Umbilical cord (tissue), 1 donor: ENCODE measurements at regions not wholly inside any gene's neighbourhood (a gene's known extent, or its start where the extent isn't known, plus 50 kb on each side); places are given as distances from the start of the nearest gene placed in this dataset.
"Not testable (repeated sequence)": the region's sequence is repeated elsewhere in the genome, so short reads cannot be mapped to it uniquely, and the experiment has no call there.

Source experiments
- DNase-seq: peaks from one replicate; pipeline ENCODE4 v3.0.0-alpha.2; 2015; ENCODE audit warnings: low spot score

DNA sequence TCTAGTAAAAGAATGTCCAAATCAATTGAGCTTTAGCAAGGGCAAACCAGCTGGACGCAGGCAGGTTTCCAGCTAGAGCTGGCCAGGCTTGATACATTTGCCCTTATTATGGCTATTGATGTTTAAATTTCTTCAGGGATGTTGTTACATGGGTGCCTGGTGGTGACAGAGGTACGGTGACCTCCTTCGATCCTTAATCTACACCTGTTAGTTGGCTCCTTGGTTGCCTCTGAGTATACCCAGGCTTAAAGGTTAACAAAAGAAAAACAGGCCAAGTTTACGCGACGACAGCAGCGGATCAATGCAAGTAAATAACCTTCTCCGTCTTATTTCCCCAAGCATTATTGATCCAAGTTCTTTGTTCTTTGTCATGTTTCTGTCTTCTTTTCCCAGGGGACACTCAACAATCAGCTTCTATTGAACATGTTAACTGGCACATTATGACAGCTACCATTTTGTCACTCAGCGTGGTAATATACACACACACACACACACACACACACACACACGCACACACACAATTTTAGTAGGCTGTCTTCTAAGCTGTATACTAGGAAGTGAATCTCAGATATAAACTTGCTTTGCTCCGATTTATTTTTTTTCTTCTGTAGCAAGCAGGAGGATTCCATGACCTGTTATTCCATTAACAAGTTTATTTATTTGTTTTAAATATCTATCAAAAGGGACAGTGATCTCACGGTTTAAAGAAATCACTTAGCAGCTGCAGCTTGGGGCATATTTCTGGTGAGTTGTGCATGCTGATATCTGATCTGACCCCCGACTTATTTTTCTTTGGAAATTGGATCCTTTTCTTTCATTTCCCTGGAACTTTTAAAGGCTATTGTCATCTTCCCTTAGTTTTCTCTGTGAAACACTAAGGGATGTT is 844.7 kb downstream of the MCTP2 start:
- no peak for DNase-seq

DNA sequence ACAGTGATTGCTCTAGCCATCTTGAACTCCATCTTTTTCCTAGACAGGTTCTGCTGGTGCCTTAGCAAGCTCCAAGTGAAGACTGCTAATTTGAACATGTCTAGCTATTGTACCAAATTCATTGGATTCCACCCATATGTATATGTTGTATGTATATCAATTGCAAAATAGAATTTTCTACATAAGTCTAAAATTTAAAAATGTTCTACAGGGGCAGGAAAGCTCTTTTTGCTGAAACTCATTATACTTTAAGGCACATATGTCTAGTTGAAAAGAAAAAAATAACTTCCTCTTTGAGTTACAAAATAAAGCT is 845.3 kb downstream of the MCTP2 start:
- DNase-seq = no peak

DNA sequence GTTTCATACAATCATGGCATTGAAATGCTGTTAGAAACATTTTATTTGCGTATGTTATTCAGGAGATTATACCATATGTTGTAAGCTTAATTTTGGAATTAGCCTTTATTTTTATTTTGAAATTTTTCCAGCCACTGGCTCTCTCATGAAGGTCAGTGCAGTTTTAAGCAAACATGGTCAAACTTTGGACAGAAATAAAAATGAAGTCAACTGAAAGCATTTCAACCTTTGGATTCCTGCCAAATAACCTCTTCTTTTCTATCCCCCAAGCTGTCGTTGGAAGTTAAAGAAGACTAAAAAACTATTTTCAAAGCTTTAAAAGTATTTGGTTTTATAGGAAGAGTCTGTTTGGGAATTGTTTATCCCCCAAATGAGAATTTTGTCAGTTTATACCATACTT is 846.6 kb downstream of the MCTP2 start:
- DNase-seq = peak; percentile 12

DNA sequence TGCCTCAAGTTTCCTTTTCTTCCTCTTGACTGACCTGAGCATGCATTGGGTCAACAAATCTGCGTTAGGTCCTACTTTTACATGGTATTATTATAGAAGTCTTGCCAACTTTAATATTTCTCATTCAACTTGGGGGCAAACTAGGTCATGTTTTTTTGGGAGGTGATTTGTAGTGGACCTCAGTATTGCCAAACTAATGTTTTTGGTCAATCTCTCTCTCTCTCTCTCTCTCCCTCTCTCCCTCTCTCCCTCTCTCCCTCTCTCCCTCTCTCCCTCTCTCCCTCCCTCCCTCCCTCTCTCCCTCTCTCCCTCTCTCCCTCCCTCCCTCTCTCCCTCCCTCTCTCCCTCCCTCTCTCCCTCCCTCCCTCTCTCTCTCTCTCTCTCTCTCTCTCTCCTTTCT is 848.9 kb downstream of the MCTP2 start:
- not testable (repeated sequence) for DNase-seq

DNA sequence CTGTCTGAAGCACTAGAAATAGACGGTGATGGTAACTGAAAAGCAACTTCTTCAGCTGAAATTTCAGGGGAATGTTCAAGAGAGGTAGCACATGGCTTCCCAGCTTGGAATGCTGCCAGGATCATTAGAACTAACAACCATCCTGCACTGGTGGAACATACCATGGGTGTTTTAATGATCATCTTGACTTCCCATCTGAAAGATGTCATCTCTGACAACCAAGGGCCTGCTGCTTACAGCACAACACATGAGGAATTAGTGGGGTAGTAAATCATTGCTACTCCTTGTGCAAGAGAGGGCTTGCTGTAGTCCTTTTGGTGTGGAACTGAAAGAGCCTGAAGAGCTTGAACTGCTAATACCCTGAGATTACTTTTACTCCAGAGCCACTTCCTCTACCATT is 853.7 kb downstream of the MCTP2 start:
- DNase-seq = peak; percentile 88

DNA sequence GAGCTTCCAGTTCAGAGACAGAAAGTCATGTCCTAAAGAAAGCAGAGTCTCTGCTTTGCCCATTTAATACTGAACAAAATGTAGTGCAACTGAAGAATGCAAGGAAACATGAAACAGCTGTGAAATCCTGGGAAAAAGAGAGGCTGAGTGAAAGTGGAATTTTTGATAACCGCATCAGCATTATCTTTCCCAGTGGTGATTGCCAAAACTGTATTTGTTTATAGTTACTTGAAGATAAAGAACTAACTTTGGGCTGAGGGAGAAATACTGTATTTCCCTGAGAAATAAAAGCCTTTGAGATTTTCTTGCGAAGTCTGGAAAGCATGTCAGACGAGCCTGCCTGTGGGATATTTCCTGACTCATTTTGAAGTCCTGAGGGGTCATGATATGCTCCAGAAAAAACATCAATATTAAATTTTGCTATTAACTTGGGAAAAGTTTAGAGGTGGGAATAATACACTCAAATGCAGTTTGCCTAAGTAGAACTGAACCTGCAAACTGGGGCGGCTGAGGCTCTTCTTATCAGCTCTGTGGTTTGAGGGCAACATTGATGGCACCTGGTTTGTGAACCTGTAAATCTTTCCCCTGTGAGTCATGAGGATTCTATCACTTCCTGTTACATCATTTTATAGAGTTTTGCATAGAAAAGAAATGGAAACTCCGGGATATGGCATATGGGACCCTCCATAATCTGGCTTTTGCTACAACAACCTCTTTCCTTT is 855.3 kb downstream of the MCTP2 start:
- DNase-seq = peak; percentile 90

DNA sequence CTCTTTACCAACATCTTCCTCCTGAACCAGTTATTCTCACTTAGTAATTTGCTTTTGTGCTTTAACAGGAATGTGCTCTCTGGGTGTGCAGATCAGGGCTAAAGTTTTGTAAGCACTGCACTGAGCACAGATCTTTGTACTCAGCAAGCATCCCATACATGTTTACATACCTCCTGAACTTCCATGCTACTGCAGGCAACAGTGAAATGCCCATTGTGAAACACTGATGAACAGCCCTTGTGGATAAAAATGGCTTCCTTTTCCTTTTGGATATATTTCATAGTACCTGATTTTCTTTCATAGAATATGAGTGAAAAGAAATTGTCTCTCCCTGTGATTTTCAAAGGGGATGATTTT is 855.9 kb downstream of the MCTP2 start:
- DNase-seq = peak; percentile 5

DNA sequence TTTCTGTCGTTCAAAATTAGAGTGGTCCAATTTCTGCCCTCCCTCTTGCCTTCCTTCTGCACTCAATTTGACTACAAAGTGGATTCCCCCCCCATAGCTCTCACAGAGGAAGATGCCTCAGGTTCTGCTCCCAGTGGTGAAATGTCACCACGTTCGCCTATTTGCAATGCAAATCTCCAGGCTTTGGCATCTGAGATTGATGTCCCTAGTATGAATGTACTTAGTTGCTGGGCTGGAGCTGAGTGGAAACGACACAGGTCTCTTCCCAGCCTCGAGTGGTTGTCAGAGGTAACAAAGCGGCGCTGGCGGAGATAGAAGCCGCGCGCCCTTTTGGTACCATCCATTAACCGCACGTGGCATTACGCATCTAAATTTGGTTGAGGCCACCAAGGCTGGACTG is 860.1 kb downstream of the MCTP2 start:
- no peak for DNase-seq

DNA sequence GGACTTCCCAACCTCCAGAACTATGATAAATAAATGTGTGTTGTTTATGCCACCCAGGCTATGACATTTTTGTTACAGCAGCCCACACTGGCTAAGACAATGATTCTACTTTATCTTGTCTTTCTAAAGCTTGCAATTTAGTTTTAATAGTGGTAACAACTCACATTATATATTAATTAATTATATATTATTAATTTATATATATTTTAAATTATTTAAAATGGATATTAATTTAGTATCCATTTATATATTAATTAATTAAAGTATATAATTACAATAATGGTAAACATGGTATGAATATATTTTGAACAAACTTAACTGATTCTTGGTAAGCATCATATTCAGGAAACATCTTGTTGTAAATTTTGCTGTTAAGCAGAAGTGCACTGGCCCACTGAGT is 863.9 kb downstream of the MCTP2 start:
- DNase-seq = no peak

DNA sequence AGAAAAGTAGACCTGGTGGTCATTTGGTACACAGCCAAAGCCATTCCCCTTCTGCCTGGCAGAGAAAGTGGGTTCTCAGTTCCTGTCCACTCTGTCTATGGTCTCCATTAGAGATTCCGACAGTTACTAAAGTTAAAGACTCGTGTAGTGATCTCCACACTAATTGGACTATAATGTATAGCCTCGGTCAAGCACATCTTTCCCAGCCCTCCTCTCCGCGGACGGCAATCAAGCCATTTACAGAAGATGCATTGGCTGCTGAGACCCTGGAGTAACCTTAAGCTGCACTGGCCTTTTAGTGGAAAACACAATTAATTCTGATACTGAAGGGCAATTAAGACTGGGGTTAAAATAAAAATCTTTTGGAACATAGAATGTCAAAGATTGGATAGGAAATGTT is 865.3 kb downstream of the MCTP2 start:
- no peak for DNase-seq

DNA sequence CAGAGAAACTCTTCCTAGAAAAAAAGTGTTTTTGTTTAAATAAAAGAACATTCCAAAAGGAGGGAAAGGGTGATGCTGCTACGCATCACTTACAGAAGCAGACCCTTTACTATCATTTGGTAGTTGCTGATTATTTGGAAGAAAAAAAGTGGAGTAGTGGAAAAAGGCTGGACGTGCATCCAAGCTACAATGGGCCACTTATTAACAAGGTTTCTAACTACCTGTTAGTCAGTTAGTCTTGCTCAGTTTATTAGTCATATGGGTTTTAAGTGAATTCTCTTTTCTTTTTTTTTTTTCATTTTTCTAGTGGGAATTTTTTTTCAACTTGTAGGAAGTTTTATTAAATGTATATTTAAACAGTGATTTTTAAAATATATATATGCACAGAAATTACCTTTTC is 866.0 kb downstream of the MCTP2 start:
- DNase-seq = no peak

DNA sequence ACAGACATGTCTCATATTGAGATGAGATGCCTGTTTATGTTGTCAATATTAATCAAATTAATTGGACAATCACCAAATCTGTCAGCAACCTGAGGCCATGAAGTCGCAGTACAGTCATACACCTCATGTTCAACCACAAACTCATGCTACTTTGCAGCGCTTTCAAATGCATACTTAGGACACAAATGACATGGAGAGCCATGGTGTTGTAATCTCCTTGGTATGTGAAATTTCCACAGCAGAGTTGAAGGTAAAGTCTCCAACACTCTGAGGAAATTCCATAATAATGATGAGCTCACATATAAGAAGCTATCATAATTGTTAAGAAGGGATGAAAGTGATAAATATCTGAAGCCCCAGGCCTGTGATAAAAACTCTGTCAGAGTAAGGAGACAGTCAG is 873.9 kb downstream of the MCTP2 start:
- peak; percentile 17 for DNase-seq

DNA sequence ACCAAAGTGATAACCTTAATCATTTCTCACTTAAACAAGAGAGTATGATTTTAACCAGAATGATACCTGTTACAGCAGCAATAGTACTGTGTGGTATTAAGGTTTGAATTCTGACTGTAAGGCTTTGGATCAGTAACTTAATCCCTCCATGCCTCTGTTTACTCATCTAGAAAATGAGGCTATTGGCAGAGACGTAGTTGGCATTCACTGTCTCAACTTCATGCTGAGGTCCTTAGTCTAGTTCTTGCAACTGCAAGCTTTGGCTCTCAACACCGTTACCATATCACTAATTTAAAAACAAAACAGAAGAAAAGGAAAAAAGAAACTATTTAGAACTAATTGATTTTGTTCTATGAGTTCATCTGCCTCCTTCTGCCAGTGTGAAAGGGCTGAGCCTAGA is 875.4 kb downstream of the MCTP2 start:
- no peak for DNase-seq

DNA sequence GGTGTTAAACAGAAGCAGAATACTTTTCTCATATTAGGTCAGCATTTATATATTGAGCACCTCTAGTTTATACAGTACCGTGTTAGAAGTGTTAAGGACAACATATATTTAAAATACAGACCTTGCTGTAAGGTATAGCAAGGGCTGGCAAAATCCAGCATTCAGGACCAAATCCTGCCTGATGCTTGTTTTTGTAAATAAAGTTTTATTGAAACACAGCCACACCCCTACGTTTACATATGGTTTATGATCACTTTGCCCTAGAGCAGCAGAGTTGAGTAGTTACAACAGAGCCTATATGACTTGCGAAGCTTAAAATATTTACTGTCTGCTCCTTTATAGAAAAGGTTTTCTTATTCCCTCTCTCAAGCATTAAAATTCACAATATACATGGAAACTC is 877.3 kb downstream of the MCTP2 start:
- DNase-seq = no peak

DNA sequence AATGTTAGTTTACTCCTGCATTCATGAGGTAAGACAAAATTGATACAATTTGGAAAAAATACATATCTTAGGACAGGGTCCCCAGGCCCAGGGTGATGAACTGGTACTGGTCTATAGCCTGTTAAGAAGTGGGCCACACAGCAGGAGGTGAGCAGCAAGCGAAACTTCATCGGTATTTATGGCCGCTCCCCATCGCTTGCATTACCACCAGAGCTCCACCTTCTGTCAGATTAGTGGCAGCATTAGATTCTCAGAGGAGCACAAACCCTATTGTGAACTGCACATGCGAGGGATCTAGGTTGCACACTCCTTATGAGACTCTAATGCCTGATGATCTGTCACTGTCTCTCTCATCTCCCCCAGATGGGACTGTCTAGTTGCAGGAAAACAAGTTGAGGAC is 880.6 kb downstream of the MCTP2 start:
- DNase-seq = no peak

DNA sequence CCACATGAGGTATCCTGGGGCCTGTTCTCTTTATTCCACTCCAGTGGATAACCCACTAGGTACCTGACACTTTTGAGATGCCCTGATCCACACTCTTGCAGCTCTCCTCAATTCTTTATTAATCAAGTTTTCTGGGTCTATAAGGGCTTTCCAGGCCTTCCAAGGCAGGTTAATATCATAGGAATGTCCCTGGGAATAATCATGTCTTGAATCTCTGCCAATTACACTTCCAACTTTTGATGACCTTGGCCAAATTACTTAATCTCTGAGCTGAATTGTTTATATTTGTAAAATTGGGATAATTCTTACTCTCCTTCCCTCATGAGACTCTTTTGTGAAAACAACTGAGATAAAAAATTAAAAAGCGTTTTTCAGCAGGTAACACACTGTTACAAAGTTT is 881.7 kb downstream of the MCTP2 start:
- no peak for DNase-seq

DNA sequence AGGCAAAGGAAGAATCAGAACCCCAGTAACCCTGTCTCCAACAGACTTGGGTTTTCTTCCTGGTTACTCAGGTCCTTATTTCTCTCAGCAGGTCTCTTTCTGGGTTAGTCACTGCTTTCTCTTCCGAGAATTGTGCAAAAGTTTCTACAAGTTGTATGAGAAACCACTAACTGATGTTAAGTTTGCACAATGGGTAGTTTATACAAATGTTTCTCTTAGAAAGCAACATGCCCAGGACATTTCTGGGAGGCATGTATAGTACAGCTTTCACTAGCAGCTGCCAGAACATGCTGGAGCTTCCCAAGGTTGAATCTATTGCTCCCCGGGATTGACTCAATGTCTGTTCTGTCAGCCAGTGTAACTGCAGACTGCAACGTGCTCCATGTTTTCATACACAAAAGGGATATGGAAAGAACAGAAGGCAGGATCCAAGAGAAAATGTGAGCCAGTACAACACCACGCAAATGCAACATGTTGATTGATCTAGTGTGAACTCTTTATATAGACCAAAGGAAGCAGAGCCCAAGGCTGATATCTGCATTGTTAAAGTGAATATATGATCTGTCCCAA is 887.8 kb downstream of the MCTP2 start:
- DNase-seq = no peak

DNA sequence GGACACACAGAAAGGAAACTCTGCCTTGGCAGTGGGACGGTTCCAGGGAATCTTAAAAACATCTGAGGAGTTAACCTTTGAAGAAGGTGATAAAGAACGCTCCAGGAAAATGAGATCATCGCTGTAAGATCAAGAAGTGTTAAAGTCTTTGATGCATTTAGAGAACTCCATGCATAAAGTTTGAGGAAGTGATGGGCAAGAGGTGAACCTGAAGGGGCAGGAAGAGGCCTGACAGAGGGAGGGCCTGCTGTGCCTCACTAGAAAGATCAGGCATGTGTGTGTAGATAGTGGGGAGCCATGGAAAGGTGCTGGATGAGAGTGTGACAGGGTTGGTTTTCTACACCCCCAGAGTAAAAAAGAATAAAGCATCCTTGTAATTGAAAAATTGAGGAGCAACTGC is 889.2 kb downstream of the MCTP2 start:
- DNase-seq = no peak

DNA sequence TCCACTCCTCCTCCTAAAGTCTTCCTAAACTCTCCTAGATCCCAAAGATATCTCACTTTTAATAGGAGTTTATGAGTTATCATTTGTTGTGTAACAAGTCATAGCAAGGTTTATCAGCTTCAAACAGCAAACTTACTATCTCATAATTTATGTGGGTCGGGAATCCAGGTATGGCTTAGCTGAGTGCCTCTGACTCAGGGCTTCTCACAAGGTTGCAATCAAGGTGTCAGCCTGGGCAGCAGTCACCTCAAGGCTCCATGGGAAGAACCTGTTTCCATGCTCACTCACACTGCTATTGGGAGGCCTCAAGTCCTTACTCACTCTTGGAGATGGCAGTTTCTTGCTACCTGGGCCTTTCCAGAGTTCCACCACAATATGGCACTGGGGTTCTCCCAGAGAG is 889.8 kb downstream of the MCTP2 start:
- no peak for DNase-seq

DNA sequence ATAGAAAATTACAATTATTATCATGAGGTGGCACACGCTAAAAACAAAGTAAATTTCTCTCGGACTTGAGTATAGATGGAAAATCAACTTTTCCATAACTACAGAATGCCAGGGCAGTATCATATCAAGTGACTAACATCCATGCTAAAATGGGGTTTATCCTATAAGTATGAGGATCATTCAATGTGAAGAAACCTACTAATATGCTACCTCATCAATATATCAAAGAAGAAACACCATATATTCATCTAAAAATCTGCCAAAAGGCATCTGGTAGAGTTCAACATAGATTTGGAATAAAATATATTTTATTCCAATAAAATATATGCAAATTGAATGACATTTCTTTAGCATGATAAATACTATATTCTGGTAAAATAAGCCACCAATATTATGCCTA is 894.4 kb downstream of the MCTP2 start:
- no peak for DNase-seq

DNA sequence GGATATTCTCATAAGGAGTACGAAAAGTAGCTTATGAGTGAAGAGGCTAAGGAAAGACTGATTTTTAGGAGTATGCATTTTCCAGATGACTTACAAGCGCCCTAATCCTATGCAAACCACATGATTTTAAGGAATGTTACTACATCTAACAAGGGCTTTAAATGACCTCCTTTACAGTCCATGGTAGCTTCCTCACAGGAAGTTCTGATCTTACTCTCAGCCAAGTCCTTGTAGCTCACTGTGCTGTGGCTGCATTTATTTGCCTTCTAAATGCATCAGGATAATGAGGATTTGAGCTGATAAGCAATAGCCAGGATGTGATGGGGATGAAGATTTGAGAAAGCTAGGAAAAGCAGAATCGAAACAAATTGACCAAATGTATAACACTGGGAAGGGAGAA is 896.0 kb downstream of the MCTP2 start:
- peak; percentile 90 for DNase-seq

DNA sequence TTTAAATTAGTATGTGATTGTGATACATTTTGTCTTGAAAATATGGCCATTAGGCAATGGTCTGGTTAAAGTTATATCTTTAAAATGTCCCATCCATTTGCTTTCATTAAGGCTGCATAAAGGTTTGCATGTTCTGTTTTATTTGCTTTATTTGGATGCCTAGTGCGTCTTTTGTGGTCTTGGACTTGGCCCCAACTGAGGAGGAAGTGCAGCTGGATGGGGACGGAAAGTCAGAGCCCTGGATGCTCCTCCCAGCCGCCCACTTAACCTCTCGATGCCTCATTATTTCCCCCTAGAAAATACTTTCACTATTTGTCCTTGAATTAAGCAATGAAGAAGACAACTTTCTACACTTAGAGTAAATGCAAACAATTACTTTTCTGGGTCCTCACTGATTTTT is 898.2 kb downstream of the MCTP2 start:
- no peak for DNase-seq

DNA sequence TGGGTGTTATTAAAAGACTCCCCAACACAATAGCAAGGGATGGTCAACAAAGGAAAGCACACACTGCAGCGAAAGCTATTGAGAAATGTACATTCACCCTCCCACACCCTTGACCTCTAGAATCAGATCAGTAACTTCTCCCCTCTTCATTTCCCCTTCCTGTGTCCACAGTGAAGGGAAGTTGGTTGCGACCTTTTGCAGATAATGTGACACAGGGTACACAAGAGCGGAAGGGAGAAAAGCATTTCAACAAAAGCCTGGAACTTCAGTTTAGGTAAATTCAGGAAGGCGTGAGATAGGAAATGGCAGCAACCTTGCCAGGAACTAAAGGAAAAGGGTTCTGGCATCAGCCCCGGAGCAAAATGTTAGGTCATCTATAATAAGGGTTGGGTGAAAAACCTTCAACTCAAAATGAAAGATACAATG is 899.8 kb downstream of the MCTP2 start:
- no peak for DNase-seq
